NCI-H69 (cell line): ENCODE measurements at regions not wholly inside any gene's neighbourhood (a gene's known extent, or its start where the extent isn't known, plus 50 kb on each side); places are given as distances from the start of the nearest gene placed in this dataset.

Source experiments
- DNase-seq: peaks from one replicate; lab custom pipeline; 2025; lab: John Stamatoyannopoulos, UW

DNA sequence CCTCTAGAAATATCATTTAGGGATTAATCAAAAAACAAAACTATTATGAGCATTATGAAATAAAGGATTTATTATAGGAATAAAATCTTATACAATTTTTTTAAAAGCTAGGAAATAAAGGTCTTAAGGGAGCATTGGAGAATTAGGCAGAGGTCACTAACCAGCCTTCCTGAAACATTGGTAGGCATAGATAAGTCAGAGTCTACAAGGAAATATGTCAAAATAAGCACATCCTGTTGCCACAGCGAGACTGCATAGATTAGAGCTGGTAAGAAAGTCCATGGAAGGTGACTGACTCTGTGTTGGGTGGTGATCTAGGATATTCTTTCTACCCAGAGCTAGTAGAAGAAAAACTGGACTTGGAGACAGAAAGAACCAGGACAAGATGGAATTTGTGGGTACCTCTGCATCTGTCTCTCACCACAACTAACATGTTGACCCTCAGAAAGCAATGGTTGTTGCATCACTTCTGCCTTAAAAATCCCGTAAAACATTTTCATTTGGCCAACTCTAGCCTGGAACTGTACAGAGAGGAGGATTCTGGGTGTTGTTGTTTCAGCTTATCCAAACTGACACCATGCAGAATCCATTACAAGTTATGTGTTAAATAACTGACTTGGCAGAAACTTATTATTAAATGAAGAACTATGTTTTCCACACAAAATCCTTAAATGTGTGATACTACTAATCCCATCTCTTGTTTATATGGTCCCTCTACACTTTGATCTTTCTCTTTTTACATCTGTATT is 77.1 kb downstream of the FBXO5 start:
- DNase-seq: no peak

DNA sequence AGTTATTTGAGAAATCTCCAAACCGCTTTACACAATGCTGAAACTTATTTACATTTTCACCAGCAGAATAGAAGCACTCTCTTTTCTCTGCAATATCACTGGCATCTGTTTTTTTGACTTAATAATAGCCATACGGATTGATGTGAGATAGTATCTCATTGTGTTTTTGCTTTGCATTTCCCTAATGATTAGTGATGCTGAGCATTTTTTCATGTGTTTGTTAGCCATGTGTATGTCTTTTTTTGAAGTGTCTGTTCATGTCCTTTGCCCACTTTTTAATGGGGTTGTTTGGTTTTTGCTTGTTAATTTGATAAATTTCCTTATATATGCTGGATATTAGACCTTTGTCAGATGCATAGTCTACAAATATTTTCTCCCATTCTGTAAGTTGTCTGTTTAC is 73.6 kb downstream of the FBXO5 start:
- no peak for DNase-seq

DNA sequence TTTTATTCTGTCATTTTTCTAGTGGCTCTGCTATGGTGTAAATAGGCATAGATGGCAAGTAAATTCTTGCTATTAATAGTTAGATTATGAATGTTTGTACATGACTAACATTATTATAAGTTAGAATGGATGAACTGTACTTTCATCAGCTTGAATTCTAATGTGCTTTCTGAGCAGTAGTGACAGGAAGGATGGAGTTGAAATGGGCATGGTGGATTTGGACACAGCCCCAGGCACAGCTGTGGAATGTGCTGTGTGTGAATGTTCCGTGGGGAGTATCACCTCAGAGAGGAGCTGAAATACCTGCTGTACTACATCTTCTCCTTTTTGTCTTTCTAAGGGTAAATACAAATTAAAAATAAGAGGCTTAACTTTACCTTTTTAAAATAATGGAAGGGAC is 66.8 kb downstream of the FBXO5 start:
- no peak for DNase-seq

DNA sequence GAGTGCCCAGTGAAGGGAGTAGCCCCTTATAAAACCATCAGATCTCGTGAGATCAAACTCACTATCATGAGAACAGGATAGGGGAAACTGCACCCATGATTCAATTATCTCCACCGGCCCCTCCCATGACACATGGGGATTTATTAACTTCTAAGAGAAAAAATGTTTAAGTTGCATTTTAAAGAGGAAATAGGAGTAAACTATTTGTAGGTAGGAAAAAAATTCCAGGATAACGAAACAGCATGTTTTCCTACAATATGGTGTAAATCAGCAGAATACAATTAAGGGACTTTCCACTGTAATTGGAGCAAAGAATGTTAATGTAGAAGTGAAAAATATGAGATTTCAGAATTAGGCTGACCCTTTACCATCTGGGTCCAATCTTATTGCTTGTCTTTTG is 63.9 kb downstream of the FBXO5 start:
- DNase-seq: no peak

DNA sequence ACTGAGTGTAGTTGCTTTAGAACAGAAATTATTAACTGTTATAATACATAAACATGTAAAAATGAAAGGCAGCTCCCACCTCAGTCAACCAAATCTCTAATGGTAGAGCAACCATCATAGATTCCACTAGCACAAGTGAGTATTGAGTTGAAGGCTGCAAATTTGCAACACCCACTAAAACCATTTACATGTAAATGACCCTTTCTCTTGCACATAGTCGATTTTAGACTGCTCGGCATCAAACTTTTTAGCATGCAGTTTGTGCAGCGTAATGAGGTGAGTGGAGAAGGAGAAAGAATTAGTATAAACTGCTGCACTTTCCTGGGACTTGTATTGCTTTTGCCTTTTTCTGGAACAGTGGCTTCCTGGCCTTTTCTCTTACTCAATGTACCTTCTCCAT is 62.8 kb downstream of the FBXO5 start:
- DNase-seq: no peak
